Ovary (tissue), 7 donors: ENCODE measurements at regions not wholly inside any gene's neighbourhood (a gene's known extent, or its start where the extent isn't known, plus 50 kb on each side); places are given as distances from the start of the nearest gene placed in this dataset.

Source experiments
- DNase-seq, 5 donors: peaks; one replicate each; pipeline ENCODE4 v3.0.0-alpha.2; 2019 to 2020
- H3K27ac ChIP-seq, 2 donors: fragments of 200-600 bp; one replicate each; pipeline versions ENCODE4 v1.5.1 to v1.8.0; 2019 to 2022
- H3K27me3 ChIP-seq: fragments of 200-600 bp; one replicate; pipeline ENCODE4 v1.8.0; 2022
- H3K36me3 ChIP-seq: fragments of 200-600 bp; sonication (generic); one replicate; pipeline ENCODE4 v1.5.1; 2019
- H3K4me1 ChIP-seq: one replicate; pipeline ENCODE4 v1.8.1; 2013; ENCODE audit warnings: mild to moderate bottlenecking, moderate library complexity; ENCODE audit not compliant: insufficient read depth
- H3K4me3 ChIP-seq: fragments of 200-600 bp; sonication (generic); one replicate; pipeline ENCODE4 v1.5.1; 2017
- H3K9me3 ChIP-seq, 2 donors: fragments of 200-600 bp in 1 of 2; sonication (generic) in 1 of 2; one replicate each; pipeline versions ENCODE4 v1.5.1 to v1.8.1; 2013 to 2019; ENCODE audit warnings: mild to moderate bottlenecking in 1 of 2, moderate library complexity in 1 of 2
- CTCF ChIP-seq, 3 donors: fragments of 450-650 bp in 2 of 3; fragments of 200-600 bp in 1 of 3; IDR thresholded peaks; one replicate each; pipeline versions ENCODE4 v1.5.1 to v1.8.0; 2016 to 2022; ENCODE audit warnings: antibody characterized with exemption in 3 of 3, mild to moderate bottlenecking in 1 of 3
- EP300 ChIP-seq: sonication (generic); formaldehyde crosslinking; IDR thresholded peaks from one replicate; pipeline ENCODE4 v1.6.1; 2017; ENCODE audit warnings: antibody characterized with exemption
- POLR2A ChIP-seq: fragments of 450-650 bp; IDR thresholded peaks from one replicate; pipeline ENCODE4 v1.6.1; 2017; ENCODE audit warnings: antibody characterized with exemption, mild to moderate bottlenecking, moderate library complexity
- WGBS, 3 donors: extraction: QIAGEN DNeasy Blood & Tissue Kit in 1 of 3; methylation state at CpG; one replicate each; pipeline versions ENCODE4 v1.1.5 to v1.1.7; 2013 to 2017; 5-methylcytosine and 5-hydroxymethylcytosine counted together
- intact Hi-C, 4 donors: fragments of 100-400 bp; cut with DNase I; formaldehyde crosslinking; loops; one replicate each; pipeline versions ENCODE4 v1.11.0 to v1.15.1; 2022 to 2023
- donor health status: DM: no; HTN: no; CAD: no; lungs with moderate emphysema.
- donor health status: DM: no; HTN: no; CAD: no.
- donor health status: Bipolar disorder and iron deficiency.
- donor health status: DM: no; HTN: no; CAD: no.
- donor health status: DM: yes; HTN: yes; CAD: no.

- 0 to 8% (median 6%) methylated on average over 1 of the region's 1 CpG for WGBS, 3 donors
- no peak for TF ChIP-seq POLR2A
- no peak for TF ChIP-seq CTCF (IDR thresholded peaks at IDR 0.05)
- TF ChIP-seq EP300: no peak
- Histone ChIP-seq H3K27me3 (no peaks in the 10 kb centered on the region), H3K36me3 (no peaks in the 10 kb centered on the region), H3K4me3 (no peak overlapping the region), H3K9me3 (no peaks in the 10 kb centered on the region), H3K4me1 (peaks cover 3% of the 10 kb centered on the region), H3K27ac (no peak overlapping the region)
- no peak for DNase-seq
- intact Hi-C loops: no loop called here
Observed at GRCh38 chr5:102663749-102664530, 91.2 kb upstream of the PAM start.

- Histone ChIP-seq H3K4me1 (peaks cover 3% of the 10 kb centered on the region), H3K9me3 (no peaks in the 10 kb centered on the region), H3K36me3 (no peaks in the 10 kb centered on the region), H3K27ac (no peak overlapping the region), H3K4me3 (no peak overlapping the region), H3K27me3 (no peaks in the 10 kb centered on the region)
- 19 to 33% (median 22%) methylated on average over 4 of the region's 4 CpGs for WGBS, 3 donors
- DNase-seq: no peak
- intact Hi-C loops: no loop called here
- TF ChIP-seq CTCF (IDR thresholded peaks at IDR 0.05) (no peak), EP300 (no peak), POLR2A (no peak)
Observed at GRCh38 chr5:102664616-102665335, 90.3 kb upstream of the PAM start.

GRCh38 chr5:102666164-102666946, 88.8 kb upstream of the PAM start:
- Histone ChIP-seq H3K27me3 (no peaks in the 10 kb centered on the region), H3K9me3 (no peaks in the 10 kb centered on the region), H3K27ac (no peak overlapping the region), H3K36me3 (no peaks in the 10 kb centered on the region), H3K4me1 (peaks cover 3% of the 10 kb centered on the region), H3K4me3 (no peak overlapping the region)
- TF ChIP-seq CTCF (IDR thresholded peaks at IDR 0.05) (no peak), POLR2A (no peak), EP300 (no peak)
- WGBS, 3 donors: 76 to 80% (median 77%) methylated on average over 4 of the region's 4 CpGs
- intact Hi-C loops: no loop called here
- DNase-seq: peak in 2 of 5 donors; percentile 14 to 19

GRCh38 chr5:102668220-102668932, 86.7 kb upstream of the PAM start:
- TF ChIP-seq EP300 (no peak), CTCF (IDR thresholded peaks at IDR 0.05) (no peak), POLR2A (no peak)
- no peak overlapping the region for H3K27ac ChIP-seq
- intact Hi-C loops: no loop called here
- 73 to 79% (median 75%) methylated on average over 3 of the region's 3 CpGs for WGBS, 3 donors
- DNase-seq: no peak
- no peaks in the 10 kb centered on the region for H3K36me3 ChIP-seq
- H3K4me1 ChIP-seq: peaks cover 3% of the 10 kb centered on the region
- H3K27me3 ChIP-seq: no peaks in the 10 kb centered on the region
- H3K4me3 ChIP-seq: no peak overlapping the region
- H3K9me3 ChIP-seq: no peaks in the 10 kb centered on the region
